ENCODE measurements at regions not wholly inside any gene's neighbourhood (a gene's known extent, or its start where the extent isn't known, plus 50 kb on each side); places are given as distances from the start of the nearest gene placed in this dataset.

GRCh38 chr3:194285024-194285849 lies 65.9 kb downstream of the CPN2 start:
- Histone ChIP-seq H3K9me3 (ENCODE audit: low read depth) (no peaks in the 10 kb centered on the region), H3K36me3 (no peaks in the 10 kb centered on the region), H3K4me3 (no peak overlapping the region), H3K27ac (no peak overlapping the region), H3K4me1 (ENCODE audit: low read depth) (no peaks in the 10 kb centered on the region), H3K27me3 (peaks cover 10% of the 10 kb centered on the region)
- peak in 1 of 2 donors; percentile 72 for DNase-seq (ENCODE audit: low read depth in 1 of 2, low spot score in 1 of 2)
- no peak for TF ChIP-seq CTCF (IDR thresholded peaks at IDR 0.05; ENCODE audit: low read depth, low read length)

DNA sequence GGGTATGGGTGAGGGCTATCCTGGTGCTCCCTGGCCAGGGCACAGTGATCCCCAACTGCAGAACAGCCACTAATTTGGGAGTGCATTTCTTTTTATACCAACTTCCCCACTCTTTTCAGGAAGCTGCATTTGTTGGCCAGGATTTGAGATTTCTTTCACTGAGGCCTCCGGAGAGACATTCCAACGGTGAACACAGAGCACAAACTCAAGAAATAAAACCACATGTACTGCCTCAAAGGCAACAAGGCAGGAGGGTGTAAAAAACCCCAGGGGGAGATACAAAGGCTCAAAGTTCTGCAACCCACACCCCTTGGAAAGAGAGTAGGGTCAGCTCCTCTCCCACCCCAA lies 65.3 kb downstream of the CPN2 start:
- Histone ChIP-seq H3K4me3 (no peak overlapping the region), H3K4me1 (ENCODE audit: low read depth) (no peaks in the 10 kb centered on the region), H3K27ac (no peak overlapping the region), H3K9me3 (ENCODE audit: low read depth) (no peaks in the 10 kb centered on the region), H3K27me3 (peaks cover 10% of the 10 kb centered on the region), H3K36me3 (no peaks in the 10 kb centered on the region)
- TF ChIP-seq CTCF (IDR thresholded peaks at IDR 0.05; ENCODE audit: low read depth, low read length): no peak
- DNase-seq (ENCODE audit: low read depth in 1 of 2, low spot score in 1 of 2): peak in 1 of 2 donors; percentile 63

GRCh38 chr3:194286375-194287146 lies 64.6 kb downstream of the CPN2 start:
- no peaks in the 10 kb centered on the region for H3K4me1 ChIP-seq (ENCODE audit: low read depth)
- no peak overlapping the region for H3K27ac ChIP-seq
- no peak overlapping the region for H3K4me3 ChIP-seq
- no peak for DNase-seq (ENCODE audit: low read depth in 1 of 2, low spot score in 1 of 2)
- H3K36me3 ChIP-seq: no peaks in the 10 kb centered on the region
- H3K9me3 ChIP-seq (ENCODE audit: low read depth): no peaks in the 10 kb centered on the region
- no peak for TF ChIP-seq CTCF (IDR thresholded peaks at IDR 0.05; ENCODE audit: low read depth, low read length)
- peaks cover 10% of the 10 kb centered on the region for H3K27me3 ChIP-seq

DNA sequence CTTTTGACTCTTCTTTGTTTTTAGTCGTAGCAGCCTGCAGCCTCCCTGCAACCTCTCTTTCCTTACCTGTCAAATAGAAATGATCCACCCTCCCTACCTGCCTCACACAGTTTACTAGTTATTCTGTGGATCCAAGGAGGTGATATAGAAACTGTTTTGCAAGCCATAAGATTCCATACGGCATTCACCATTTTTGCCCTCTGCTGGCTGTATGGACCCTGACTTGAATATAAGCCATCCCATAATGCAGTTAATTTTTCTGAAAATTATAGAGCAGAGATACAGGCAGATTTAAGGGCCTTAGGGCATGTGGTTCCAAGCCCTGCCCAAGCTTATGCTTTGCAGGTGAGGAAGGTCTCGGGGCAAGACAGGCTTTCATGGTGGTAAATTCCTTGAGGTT lies 63.8 kb downstream of the CPN2 start:
- no peaks in the 10 kb centered on the region for H3K9me3 ChIP-seq (ENCODE audit: low read depth)
- no peak overlapping the region for H3K4me3 ChIP-seq
- TF ChIP-seq CTCF (IDR thresholded peaks at IDR 0.05; ENCODE audit: low read depth, low read length): no peak
- H3K36me3 ChIP-seq: no peaks in the 10 kb centered on the region
- no peak for DNase-seq (ENCODE audit: low read depth in 1 of 2, low spot score in 1 of 2)
- H3K27me3 ChIP-seq: peaks cover 10% of the 10 kb centered on the region
- H3K4me1 ChIP-seq (ENCODE audit: low read depth): no peaks in the 10 kb centered on the region
- no peak overlapping the region for H3K27ac ChIP-seq

GRCh38 chr3:194287977-194288706 lies 63.0 kb downstream of the CPN2 start:
- H3K27ac ChIP-seq: no peak overlapping the region
- TF ChIP-seq CTCF (IDR thresholded peaks at IDR 0.05; ENCODE audit: low read depth, low read length): no peak
- DNase-seq (ENCODE audit: low read depth in 1 of 2, low spot score in 1 of 2): no peak

More at GRCh38 chr3:194287977-194288706, 63.0 kb downstream of the CPN2 start:
- no peak overlapping the region for H3K4me3 ChIP-seq
- no peaks in the 10 kb centered on the region for H3K36me3 ChIP-seq
- H3K4me1 ChIP-seq (ENCODE audit: low read depth): no peaks in the 10 kb centered on the region
- H3K9me3 ChIP-seq (ENCODE audit: low read depth): no peaks in the 10 kb centered on the region
- H3K27me3 ChIP-seq: peaks cover 10% of the 10 kb centered on the region

All from cardiac muscle cell (in vitro differentiated cells and primary cell).